ENCODE measurements at regions not wholly inside any gene's neighbourhood (a gene's known extent, or its start where the extent isn't known, plus 50 kb on each side); places are given as distances from the start of the nearest gene placed in this dataset.
"Not testable (repeated sequence)": the region's sequence is repeated elsewhere in the genome, so short reads cannot be mapped to it uniquely, and the experiment has no call there.

- no peak for DNase-seq (ENCODE audit: low read depth in 2 of 2)
Measured at GRCh38 chr3:20739814-20740213, 553.8 kb upstream of the SGO1 start.

GRCh38 chr3:20736287-20736852, 550.4 kb upstream of the SGO1 start:
- no peak for DNase-seq (ENCODE audit: low read depth in 2 of 2)

GRCh38 chr3:20729185-20729584, 543.2 kb upstream of the SGO1 start:
- no peak for DNase-seq (ENCODE audit: low read depth in 2 of 2)

GRCh38 chr3:20726786-20727185, 540.8 kb upstream of the SGO1 start:
- DNase-seq (ENCODE audit: low read depth in 2 of 2): no peak

- DNase-seq (ENCODE audit: low read depth in 2 of 2): no peak
Measured at GRCh38 chr3:20724241-20724640, 538.2 kb upstream of the SGO1 start.

- DNase-seq (ENCODE audit: low read depth in 2 of 2): not testable (repeated sequence)
Measured at GRCh38 chr3:20716425-20716824, 530.4 kb upstream of the SGO1 start.

GRCh38 chr3:20701641-20702040, 515.6 kb upstream of the SGO1 start:
- no peak for DNase-seq (ENCODE audit: low read depth in 2 of 2)

- no peak for DNase-seq (ENCODE audit: low read depth in 2 of 2)
Measured at GRCh38 chr3:20700714-20701113, 514.7 kb upstream of the SGO1 start.

- no peak for DNase-seq (ENCODE audit: low read depth in 2 of 2)
Measured at GRCh38 chr3:20698896-20699295, 512.9 kb upstream of the SGO1 start.

- DNase-seq (ENCODE audit: low read depth in 2 of 2): no peak
Measured at GRCh38 chr3:20696388-20697150, 510.6 kb upstream of the SGO1 start.

GRCh38 chr3:20692675-20693074, 506.7 kb upstream of the SGO1 start:
- DNase-seq (ENCODE audit: low read depth in 2 of 2): no peak

GRCh38 chr3:20683910-20684309, 497.9 kb upstream of the SGO1 start:
- DNase-seq (ENCODE audit: low read depth in 2 of 2): peak; percentile 27 to 41

- peak; percentile 13 to 17 for DNase-seq (ENCODE audit: low read depth in 2 of 2)
Measured at GRCh38 chr3:20682573-20682972, 496.6 kb upstream of the SGO1 start.

- DNase-seq (ENCODE audit: low read depth in 2 of 2): no peak
Measured at GRCh38 chr3:20680990-20681628, 495.1 kb upstream of the SGO1 start.

- no peak for DNase-seq (ENCODE audit: low read depth in 2 of 2)
Measured at GRCh38 chr3:20673866-20674265, 487.9 kb upstream of the SGO1 start.

- no peak for DNase-seq (ENCODE audit: low read depth in 2 of 2)
Measured at GRCh38 chr3:20669675-20670074, 483.7 kb upstream of the SGO1 start.

GRCh38 chr3:20669184-20669583, 483.2 kb upstream of the SGO1 start:
- DNase-seq (ENCODE audit: low read depth in 2 of 2): no peak

GRCh38 chr3:20668411-20668810, 482.4 kb upstream of the SGO1 start:
- no peak for DNase-seq (ENCODE audit: low read depth in 2 of 2)

- DNase-seq (ENCODE audit: low read depth in 2 of 2): no peak
Measured at GRCh38 chr3:20666091-20666490, 480.1 kb upstream of the SGO1 start.

GRCh38 chr3:20658491-20658890, 472.5 kb upstream of the SGO1 start:
- no peak for DNase-seq (ENCODE audit: low read depth in 2 of 2)

- DNase-seq (ENCODE audit: low read depth in 2 of 2): no peak
Measured at GRCh38 chr3:20657560-20657959, 471.6 kb upstream of the SGO1 start.

GRCh38 chr3:20652231-20652986, 466.4 kb upstream of the SGO1 start:
- no peak for DNase-seq (ENCODE audit: low read depth in 2 of 2)
